Activated CD4-positive, alpha-beta T cell treated with anti-CD3 and anti-CD28 coated beads for 48 hours (primary cell): ENCODE measurements at regions not wholly inside any gene's neighbourhood (a gene's known extent, or its start where the extent isn't known, plus 50 kb on each side); places are given as distances from the start of the nearest gene placed in this dataset.

Experiments
- DNase-seq: peaks from one replicate; pipeline ENCODE4 v3.0.0-alpha.2; 2020

DNA sequence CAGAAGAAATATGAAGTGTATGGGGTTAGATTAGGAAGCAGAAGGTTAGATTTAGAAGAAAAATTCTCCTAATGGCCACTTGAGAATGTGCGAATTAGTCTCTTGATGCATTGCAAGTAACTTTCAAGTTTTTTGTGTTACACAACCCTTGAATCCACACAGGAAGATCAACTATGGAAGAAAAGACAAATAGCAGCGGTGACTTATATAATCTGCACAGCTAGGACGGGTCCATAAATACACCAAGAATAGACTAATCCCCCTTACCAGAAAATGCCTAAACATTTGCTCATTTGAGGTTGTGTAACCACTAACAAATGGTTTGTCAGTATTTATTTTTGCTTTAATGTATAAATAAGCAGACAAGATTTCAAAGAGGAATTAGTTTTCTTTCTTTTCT is 182.6 kb downstream of the TGFB2 start:
- no peak for DNase-seq

GRCh38 chr1:218529646-218530300 is 184.6 kb downstream of the TGFB2 start:
- DNase-seq: no peak

- no peak for DNase-seq
These were observed 186.8 kb downstream of the TGFB2 start for GRCh38 chr1:218531936-218532335.

DNA sequence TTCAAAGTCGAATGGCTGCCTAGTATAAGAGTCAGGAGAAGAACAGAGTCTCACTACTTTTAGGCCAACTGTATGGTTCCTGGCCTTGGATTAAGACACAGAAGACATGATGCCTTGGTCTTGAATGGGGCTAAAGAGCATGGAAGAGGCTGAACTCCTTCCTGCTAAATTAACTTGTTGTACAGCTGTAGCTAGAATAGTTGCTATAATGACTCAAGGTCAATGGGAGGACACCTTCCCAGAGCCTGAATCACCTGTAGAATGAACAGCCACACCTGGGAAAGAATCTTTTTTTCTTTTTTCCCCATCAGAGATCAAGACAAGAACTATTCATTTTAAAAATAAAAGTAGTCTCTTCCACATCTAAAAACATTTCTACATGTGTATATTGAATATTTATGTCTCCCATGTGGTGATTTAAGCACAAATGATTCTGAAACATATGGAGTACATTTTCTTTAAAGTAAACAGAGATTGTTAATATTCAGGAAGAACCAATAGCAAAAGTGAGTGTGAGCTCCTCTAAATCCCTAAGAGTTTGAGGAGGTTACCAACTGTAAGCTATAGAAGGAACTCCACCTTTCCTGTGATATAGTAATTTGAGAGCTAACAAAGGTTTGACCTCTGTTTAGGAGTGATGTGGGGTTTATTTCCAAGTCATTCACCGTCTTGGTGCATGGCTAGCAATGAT is 191.3 kb downstream of the TGFB2 start:
- DNase-seq: no peak

- DNase-seq: no peak
These were observed 192.2 kb downstream of the TGFB2 start for GRCh38 chr1:218537122-218537913.

GRCh38 chr1:218538341-218538740 is 193.2 kb downstream of the TGFB2 start:
- no peak for DNase-seq

DNA sequence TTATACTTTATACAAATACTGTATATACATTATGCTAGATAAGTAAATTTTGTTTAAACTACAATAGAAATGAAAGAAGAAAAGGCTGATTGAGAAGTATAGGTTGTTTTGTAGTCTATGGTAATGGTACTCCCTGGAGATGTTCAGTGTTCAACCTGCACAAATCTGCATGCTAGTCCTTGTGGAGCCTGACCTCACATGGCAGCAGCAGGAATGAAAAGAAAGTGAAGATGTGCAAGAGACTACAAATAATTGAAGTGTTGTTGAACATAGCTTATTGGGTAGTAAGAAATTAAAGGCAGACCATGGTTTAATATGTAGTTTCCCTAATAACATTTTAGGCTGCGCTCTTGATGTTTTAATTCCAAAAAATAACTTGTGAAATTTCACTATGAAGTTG is 201.2 kb downstream of the TGFB2 start:
- DNase-seq: no peak

- no peak for DNase-seq
These were observed 203.0 kb downstream of the TGFB2 start for GRCh38 chr1:218547957-218548730.

GRCh38 chr1:218548764-218549163 is 203.6 kb downstream of the TGFB2 start:
- DNase-seq: no peak

DNA sequence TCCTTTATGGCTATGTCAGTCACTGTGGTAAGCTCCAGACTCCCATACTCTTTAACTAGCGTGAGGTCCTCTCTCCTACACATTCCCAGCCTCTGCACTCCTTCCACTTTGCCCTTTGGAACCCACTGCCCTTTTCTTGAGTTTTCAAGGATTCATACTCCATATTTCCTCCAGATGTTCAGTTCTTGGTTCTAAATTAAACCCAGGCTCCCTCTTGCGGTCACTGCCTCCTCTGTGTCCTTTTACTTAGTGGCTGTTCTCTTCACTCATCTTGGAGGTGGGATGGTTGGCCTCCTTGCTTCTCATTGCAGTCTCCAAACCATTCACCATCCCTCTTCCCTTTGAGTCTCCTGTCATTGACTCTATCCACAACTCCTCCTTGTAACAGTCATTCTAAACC is 208.1 kb downstream of the TGFB2 start:
- no peak for DNase-seq

GRCh38 chr1:218556016-218556415 is 210.9 kb downstream of the TGFB2 start:
- DNase-seq: no peak

- no peak for DNase-seq
These were observed 212.6 kb downstream of the TGFB2 start for GRCh38 chr1:218557731-218558130.

DNA sequence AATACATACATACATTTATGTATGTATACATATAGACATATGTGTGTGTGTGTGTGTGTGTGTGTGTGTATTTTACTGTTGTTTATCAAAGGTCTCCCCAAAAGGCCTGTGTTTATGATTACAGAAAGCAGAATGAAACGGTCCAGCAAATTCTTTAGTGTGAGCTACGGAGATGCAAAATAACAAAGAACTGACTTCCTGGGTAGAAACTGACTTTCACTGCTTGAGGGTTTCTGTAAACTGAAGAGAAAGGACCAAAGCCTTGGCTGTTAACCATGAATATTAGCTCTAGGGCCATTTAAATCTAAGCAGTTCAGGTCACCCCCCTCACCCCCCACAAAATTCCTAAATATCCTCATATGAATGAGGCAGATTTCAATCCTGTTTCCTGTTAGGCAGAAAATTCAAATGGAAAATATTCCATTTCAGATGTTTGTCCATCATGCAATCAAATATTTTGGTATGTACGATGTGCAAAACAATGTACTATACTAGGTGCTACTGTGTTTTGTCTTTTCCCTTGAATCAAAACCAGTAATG is 213.2 kb downstream of the TGFB2 start:
- no peak for DNase-seq

DNA sequence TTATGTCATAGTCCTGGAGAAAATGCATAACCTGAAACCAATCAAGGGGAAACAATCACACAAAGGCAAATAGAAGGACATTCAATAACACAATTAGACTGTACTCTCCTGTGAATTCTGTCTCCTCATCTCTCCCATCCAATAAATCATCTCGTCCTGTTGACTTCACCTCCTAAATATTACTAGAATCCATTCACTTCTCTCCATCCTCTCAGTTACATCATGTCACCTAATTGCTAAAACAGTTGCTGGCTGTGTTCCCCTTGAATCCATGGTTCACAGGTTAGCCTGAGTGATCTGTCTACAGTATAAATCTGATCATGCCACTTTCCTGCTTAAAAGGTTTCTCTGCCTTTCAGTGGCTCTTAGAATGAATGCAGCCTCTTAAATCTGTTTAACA is 220.2 kb downstream of the TGFB2 start:
- no peak for DNase-seq

DNA sequence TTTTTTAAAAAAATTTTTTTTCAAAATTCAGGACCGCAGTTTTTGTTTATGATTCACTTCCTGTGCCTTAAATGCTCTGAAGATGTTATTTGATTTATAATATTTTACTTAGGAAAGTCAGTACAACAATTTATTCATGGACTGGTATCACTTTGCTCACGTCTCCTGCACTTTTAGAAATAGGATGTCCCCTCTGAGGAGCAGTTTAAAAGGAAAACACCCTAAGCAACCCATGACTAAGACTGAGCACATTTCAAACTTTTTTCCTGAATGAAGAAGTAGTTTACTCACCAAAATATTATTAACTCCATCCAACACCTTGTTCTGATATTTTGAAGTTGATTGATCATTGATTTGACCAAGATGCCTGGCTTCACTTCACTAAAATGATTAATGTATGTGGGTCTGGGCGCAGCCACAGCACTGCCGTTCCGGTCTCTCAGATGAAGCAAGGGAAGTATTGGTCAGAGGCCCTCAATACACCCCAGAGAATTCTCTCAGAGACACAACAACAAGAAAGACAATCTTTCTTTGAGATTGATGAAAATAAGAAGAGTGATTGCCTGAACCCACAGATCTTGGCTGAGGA is 223.9 kb downstream of the TGFB2 start:
- no peak for DNase-seq

GRCh38 chr1:218570456-218570855 is 225.3 kb downstream of the TGFB2 start:
- DNase-seq: no peak

GRCh38 chr1:218571491-218571890 is 226.4 kb downstream of the TGFB2 start:
- no peak for DNase-seq

- no peak for DNase-seq
These were observed 226.9 kb downstream of the TGFB2 start for GRCh38 chr1:218572050-218572449.

DNA sequence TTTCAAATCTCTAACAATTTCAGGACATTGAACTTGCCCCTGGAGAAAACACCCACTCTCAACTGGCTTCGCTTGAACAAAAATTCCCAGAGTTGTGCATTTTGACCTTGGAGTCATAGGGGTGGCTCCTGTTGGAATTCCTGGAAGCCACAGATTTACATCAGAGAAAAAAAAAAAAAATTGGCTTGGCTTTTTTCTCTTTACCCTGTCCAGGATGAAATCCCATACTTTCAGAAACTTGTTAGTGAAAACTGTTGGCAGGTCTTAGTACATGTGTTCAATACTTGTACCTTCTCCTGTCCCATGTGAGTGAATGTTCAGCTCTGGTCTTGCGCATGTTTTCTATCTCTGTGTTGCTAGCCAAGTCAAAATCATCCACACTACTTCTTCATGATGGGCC is 228.8 kb downstream of the TGFB2 start:
- DNase-seq: no peak

DNA sequence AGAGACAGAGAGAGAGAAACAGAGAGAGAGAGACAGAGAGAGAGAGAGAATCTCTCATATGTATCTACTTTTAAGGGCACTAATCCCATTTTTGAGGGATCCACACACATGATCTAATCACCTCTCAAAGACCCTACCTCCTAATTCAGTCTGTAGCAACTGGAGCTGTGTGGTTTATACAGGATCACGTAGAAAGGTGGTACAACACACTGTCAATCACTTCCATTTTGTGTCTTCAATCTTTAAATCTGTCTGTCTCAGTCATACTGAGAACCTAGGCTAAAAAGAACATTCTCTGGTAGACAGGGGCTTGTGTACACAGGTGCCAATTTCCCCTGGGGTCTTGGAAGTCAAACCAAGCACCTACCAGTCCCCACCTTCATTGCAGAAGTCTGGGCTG is 229.9 kb downstream of the TGFB2 start:
- no peak for DNase-seq

DNA sequence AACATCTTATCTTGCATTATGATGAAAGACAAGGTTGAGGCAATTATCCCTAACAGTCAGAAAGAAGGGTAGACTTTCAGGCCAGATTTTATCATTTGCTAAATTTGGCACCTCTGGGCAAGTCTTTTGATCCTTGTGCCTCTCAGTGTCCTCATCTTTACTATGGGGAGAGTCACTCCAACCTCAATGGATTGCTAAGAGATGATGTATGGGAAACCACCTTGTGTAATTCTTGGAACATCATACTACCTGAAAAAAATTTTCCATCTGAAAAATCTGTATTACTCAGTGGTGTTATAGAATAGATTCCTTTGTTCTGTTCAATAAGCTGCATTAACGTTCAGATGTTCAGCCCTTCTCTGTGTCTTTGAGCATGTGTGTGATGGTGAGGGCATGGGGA is 230.7 kb downstream of the TGFB2 start:
- DNase-seq: no peak

- no peak for DNase-seq
These were observed 237.5 kb downstream of the TGFB2 start for GRCh38 chr1:218582646-218583045.
